Fibroblast of peridontal ligament (primary cell): ENCODE measurements at regions not wholly inside any gene's neighbourhood (a gene's known extent, or its start where the extent isn't known, plus 50 kb on each side); places are given as distances from the start of the nearest gene placed in this dataset.
"Not testable (repeated sequence)": the region's sequence is repeated elsewhere in the genome, so short reads cannot be mapped to it uniquely, and the experiment has no call there.

Experiments
- DNase-seq: peaks from one replicate; pipeline ENCODE4 v3.0.0-alpha.2; 2010; ENCODE audit errors: extremely low read depth

DNA sequence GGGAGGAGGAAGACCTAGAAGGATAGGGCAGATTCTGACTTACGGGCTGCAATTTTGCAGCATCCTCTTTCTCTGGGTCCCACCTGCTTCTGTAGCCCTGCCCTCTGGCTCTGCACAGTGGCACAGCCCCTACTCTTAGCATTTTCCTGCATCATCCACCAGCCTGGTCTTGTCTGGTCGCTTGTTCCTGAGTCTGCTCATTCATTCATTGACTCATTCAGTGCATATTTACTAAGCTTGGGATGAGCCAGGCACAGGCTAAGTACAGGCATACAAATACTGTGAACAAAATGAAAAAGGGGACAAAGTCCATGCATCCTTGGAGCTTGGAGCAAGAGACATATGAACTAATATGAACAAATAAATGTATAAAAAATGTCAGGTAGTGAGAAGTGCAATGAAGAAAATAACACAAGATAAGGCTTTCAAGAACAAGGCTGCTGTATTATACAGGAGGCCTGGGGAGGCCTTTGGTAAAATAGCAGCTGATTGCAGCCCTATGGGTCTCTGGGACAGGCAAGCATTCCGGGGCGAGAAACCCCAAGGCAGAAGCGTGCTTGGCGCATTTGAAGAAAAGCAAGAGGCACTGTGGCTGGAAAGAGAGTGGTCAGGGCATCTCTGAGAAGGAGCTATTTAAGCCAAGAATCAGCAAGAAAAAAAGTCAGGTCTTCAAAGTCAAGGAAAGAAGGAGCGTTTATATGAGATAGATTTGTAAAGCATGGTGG lies 108.0 kb upstream of the ALX4 start:
- no peak for DNase-seq

- DNase-seq, result no peak
These were observed 108.5 kb upstream of the ALX4 start for GRCh38 chr11:44418456-44418830.

DNA sequence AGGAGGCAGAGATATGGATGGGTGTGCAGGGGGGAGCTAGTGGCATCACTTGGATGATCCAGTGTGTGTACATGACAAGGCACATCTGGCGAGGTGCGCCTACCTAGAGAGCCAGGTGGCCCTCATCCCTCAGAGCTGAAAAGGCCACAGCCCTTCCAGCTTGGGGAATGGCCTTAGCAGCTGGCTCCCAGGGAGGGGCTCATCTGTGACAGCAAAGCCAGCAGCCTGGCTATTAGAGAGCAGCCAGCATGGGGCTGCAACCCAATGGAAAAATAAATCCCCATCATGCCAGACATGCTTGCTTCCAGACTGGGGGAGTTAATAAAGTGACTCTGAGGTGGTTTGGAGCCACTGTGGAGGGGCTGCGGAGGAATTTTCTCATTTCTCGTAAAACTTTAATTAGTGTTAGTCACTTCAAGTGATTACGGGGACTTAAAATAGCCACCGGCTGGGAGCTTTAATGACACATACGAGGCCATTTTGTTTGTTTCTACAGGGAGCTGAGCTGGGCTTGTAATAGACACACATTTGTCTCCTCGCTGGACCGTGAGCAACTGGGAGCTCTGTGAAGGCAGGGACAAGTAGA lies 111.2 kb upstream of the ALX4 start:
- no peak for DNase-seq

GRCh38 chr11:44423289-44423688 lies 113.3 kb upstream of the ALX4 start:
- DNase-seq, result no peak

GRCh38 chr11:44424841-44425240 lies 114.9 kb upstream of the ALX4 start:
- DNase-seq, result no peak

GRCh38 chr11:44426119-44426518 lies 116.2 kb upstream of the ALX4 start:
- no peak for DNase-seq

DNA sequence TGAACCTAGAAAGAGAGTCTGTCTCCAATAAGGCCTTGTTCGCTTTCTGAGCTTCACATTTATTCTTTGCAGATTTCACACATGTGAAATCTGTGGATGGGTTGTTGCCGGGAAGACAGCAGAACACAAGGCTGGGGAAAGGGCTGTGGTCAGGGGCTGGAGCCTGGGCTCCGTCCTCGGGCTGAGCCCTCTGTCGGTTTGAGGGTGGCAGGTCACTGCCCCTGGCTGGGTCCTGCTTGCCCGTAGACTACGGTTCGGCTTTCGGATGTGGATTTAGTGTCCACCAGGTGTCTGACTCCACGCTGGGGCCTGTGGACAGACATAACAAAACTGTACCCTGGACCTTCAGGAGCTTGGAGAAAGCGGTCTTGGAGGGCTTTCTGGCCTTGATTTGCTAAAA lies 117.0 kb upstream of the ALX4 start:
- DNase-seq, result no peak

- no peak for DNase-seq
These were observed 117.5 kb upstream of the ALX4 start for GRCh38 chr11:44427432-44427831.

GRCh38 chr11:44430140-44430539 lies 120.2 kb upstream of the ALX4 start:
- no peak for DNase-seq

- no peak for DNase-seq
These were observed 124.3 kb upstream of the ALX4 start for GRCh38 chr11:44434191-44434590.

DNA sequence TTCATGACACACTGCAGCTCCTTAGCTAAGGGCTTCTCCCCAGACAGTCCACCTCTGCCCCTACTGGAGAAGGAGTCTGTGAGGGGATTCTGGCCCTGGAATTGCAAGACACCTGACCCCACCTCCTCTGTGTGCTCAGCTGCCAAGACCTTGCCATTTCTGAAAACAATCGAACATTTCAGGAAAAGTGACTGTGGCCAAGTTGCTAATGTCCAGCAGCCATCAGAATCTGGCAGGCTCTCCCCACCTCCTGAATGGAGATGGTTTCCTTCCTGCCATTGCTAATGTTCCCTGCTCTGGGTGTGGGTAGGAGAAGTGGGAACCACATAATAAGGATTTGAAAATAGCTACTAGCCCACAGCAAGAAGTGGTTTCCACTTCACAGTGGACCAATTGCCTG lies 127.2 kb upstream of the ALX4 start:
- no peak for DNase-seq

DNA sequence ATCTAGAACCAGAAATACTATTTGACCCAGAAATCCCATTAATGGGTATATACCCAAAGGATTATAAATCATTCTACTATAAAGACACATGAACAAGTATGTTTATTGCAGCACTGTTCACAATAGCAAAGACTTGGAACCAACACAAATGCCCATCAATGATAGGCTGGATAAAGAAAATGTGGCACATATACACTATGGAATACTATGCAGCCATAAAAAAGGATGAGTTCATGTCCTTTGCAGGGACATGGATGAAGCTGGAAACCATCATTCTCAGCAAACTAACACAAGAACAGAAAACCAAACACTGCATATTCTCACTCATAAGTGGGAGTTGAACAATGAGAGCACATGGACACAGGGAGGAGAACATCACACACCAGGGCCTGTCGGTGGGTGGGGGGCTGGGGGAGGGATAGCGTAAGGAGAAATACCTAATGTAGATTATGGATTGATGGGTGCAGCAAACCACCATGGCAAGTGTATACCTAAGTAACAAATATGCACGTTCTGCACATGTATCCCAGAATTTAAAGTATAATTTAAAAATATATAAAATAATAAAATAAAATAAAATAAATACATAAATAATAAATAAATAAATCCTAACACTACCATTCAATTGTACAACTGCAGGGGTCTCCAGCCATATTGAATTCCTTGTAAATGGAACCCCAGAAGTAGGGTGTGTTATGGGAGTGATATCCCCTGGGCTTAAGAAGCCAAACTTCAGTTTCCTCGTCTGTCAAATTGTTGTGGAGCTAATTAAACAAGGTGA lies 122.4 kb upstream of the CD82 start:
- DNase-seq, result not testable (repeated sequence)

DNA sequence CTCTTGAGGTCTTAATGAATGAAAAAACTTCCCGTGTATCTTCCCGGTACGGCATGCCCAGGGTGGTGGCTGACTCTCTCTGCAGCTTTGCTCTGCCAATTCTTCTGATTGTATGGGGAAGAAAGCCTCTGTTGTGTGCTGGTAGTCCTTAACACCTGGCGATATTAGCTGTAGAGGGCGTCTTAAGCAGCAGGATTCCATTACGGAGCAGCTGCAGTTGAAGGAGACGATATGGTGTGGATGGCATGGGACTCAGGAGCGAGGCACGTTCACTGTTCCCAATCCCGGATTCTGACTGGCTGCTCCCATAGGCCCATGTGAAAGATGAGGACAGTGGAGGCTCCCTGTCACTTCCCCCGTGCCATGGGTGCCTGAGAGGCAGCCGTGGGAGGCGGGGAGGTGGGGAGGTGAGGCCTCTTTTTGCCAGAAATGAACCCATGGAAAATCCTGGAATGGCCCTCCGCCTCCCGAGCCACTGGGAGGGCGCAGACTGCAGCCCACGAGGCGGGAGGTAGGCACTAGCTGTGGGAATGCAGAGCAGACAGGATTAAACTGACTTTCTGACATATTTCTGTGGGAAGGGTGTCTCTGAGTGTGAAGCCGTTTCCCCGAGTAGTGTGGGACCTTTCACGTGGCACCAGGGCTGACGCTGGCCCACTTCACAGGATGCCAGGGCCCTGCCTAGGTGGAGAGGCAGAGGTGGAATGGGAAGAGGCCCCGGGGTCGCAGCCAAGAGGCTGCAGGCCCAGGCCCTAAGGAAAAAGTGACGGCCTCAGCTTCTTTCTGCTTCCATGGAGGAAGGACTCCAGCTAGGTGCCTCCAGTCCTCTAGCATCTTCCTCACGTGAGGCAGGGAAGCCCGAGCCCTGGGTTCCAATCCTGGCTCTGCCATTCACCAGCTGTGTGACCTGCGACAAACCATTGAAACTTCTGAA lies 121.4 kb upstream of the CD82 start:
- DNase-seq, result no peak

GRCh38 chr11:44444770-44445321 lies 120.6 kb upstream of the CD82 start:
- DNase-seq, result no peak

DNA sequence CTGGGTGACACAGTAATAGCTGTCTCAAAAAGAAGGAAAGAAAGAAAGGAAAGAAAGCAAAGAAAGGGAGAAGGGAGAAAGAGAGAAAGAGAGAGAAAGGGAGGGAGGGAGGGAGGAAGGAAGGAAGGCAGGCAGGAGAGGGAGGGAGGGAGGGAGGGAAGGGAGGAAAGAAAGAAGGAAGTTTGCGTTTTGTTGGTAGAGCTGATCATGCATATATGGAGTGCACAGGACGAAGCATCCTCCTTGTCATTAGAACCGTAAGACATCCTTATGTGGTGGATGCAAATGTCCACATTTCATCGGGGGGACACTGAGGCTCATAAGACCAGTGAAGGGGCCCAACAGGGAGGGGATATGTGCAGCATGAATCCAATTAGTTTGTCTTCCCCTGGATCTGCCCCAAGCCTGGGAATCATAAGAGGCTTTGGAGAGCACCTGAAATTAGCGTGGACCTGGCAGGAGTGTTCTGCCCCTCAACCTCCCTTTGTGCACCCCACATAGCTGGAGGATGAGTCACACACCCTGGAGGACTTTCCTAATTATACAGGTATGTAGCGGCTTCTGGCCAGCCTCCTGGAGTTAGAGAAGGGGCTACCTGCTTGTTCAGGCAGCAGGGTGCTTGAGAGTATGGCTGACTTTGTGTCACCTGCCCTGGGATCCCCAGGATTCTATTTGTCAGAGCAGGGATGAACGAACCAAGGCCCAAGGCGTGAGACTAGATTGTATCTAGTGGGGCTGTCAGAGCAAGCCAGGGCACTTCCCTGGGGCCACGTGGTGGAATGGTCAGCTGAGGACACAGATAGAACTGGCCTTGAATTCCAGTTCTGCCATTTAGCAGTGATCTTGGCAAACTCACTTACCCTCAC lies 119.7 kb upstream of the CD82 start:
- DNase-seq, result no peak

GRCh38 chr11:44446366-44446762 lies 119.1 kb upstream of the CD82 start:
- DNase-seq, result no peak

- no peak for DNase-seq
These were observed 118.3 kb upstream of the CD82 start for GRCh38 chr11:44446996-44447771.

- no peak for DNase-seq
These were observed 115.0 kb upstream of the CD82 start for GRCh38 chr11:44450295-44450932.

DNA sequence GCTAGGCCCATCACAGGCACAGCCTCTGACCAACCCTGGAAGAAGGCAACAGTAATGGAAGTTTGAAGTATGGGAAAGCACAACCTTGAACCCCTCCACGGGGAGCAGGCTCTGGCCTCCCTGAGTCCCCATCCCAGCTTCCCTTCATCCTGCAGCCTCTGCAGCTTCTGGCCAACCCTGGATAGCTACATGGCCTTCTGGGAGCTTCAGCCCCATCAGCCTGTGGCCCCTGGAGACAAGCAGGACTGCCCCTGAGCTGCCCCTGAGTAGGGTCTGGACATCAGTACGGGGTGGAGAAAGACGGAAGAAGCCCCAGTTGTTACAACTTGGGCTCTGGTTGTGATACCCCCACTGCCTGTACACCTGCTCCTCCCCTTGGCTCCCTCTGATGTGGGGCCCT lies 113.8 kb upstream of the CD82 start:
- no peak for DNase-seq
